IMR-90 (cell line): ENCODE measurements at regions not wholly inside any gene's neighbourhood (a gene's known extent, or its start where the extent isn't known, plus 50 kb on each side); places are given as distances from the start of the nearest gene placed in this dataset.

Source experiments
- BHLHE40 ChIP-seq: fragments of 150-350 bp; IDR thresholded peaks from 2 replicates; pipeline ENCODE4 v1.6.1; 2016; ENCODE audit warnings: mild to moderate bottlenecking, low read depth, low read length
- CTCF ChIP-seq: conservative IDR thresholded peaks from 2 replicates; pipeline ENCODE4 v1.5.1; 2012; ENCODE audit warnings: mild to moderate bottlenecking, low read depth, low read length, improper control_type of control experiment
- POLR2A ChIP-seq: IDR thresholded peaks from 2 replicates; pipeline ENCODE4 v1.6.1; 2012; ENCODE audit warnings: mild to moderate bottlenecking, low read depth, low read length
- RAD21 ChIP-seq: IDR thresholded peaks from 2 replicates; pipeline ENCODE4 v1.6.1; 2012; ENCODE audit warnings: low read length, improper control_type of control experiment
- TF ChIP-seq, protein P1 (sequence below): fragments of 150-350 bp; IDR thresholded peaks from 2 replicates; pipeline ENCODE4 v1.6.1; 2017; ENCODE audit warnings: mild to moderate bottlenecking, antibody characterized with exemption, low read length, low read depth

GRCh38 chr2:19750136-19750535, 151.6 kb downstream of the TTC32 start:
- TF ChIP-seq, protein P1, sequence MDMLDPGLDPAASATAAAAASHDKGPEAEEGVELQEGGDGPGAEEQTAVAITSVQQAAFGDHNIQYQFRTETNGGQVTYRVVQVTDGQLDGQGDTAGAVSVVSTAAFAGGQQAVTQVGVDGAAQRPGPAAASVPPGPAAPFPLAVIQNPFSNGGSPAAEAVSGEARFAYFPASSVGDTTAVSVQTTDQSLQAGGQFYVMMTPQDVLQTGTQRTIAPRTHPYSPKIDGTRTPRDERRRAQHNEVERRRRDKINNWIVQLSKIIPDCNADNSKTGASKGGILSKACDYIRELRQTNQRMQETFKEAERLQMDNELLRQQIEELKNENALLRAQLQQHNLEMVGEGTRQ: no peak
- TF ChIP-seq CTCF (no peak), BHLHE40 (no peak), RAD21 (no peak), POLR2A (no peak)
